ENCODE measurements at regions not wholly inside any gene's neighbourhood (a gene's known extent, or its start where the extent isn't known, plus 50 kb on each side); places are given as distances from the start of the nearest gene placed in this dataset.

DNA sequence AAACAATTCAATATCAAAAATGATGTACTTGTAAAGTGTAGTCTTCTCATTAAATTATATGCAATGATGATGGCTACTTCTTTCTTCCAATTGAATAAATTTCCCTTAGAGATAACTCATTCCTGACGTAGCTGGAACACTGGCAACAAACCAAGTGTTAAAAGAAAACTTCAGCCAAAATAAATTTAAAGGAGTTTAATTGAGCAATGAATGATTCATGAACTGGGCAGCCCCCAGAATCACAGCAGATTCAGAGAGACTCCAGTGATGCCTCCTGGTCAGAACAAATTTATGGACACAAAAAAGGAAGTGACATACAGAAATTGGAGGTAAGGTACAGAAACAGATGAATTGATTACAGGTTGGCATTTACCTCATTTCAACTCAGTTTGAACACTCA lies 276.5 kb downstream of the DSC3 start:
- WGBS (ENCODE audit: insufficient coverage, insufficient replicate concordance, low lambda C conversion rate, missing lambda C conversion rate), result 0% methylated on average over 1 of the region's 1 CpG
- in situ Hi-C loops (cut with MboI), result no loop called here
- ChIA-PET RAD21 (ENCODE audit: unreplicated experiment) (no interaction called here), SMC1A (ENCODE audit: uncharacterized antibody, unreplicated experiment) (no interaction called here), POLR2A (no interaction called here), CTCF (interaction anchor here (1.0 kb wide), 1 partner anchor 9 kb away, joined by 4 read pairs; no protein-coding TSS in a partner anchor)
- ATAC-seq (no peak), FAIRE-seq (no peak), DNase-seq (ENCODE audit: low read depth, low spot score) (no peak)
- H3K4me1 ChIP-seq (ENCODE audit: control insufficient read depth, insufficient read depth, low read length), result no peaks in the 10 kb centered on the region
- no peak overlapping the region for H2AFZ ChIP-seq (ENCODE audit: control insufficient read depth, low read depth, low read length)
- H3K9ac ChIP-seq (ENCODE audit: control insufficient read depth, insufficient read depth, low read length), result no peak overlapping the region
- no peak overlapping the region for H3K4me3 ChIP-seq
- TF ChIP-seq SMARCA5 (IDR thresholded peaks at IDR 0.05), result no peak
- H3K4me2 ChIP-seq (ENCODE audit: control insufficient read depth, insufficient read depth), result no peak overlapping the region
- no TSS peak for BruUV-seq (replicated peaks)
- intact Hi-C loops (cut with micrococcal nuclease; ENCODE audit: unreplicated experiment), result no loop called here
- no peak overlapping the region for H3K27ac ChIP-seq (ENCODE audit: control insufficient read depth, insufficient read depth)
- no peaks in the 10 kb centered on the region for H4K20me1 ChIP-seq (ENCODE audit: control insufficient read depth, insufficient read depth)
- no peaks in the 10 kb centered on the region for H3K9me3 ChIP-seq (replicated peaks; ENCODE audit: control insufficient read depth, insufficient read depth, low read length)
- no peaks in the 10 kb centered on the region for H3K27me3 ChIP-seq (replicated peaks in 1 of 2; ENCODE audit: control insufficient read depth in 2 of 2, insufficient read depth in 2 of 2, low read length in 1 of 2)
- H3K36me3 ChIP-seq (ENCODE audit: control insufficient read depth in 2 of 2, insufficient read depth in 2 of 2, low read length in 1 of 2), result no peaks in the 10 kb centered on the region
- no peaks in the 10 kb centered on the region for H3K79me2 ChIP-seq (ENCODE audit: control insufficient read depth, insufficient read depth, low read length)

DNA sequence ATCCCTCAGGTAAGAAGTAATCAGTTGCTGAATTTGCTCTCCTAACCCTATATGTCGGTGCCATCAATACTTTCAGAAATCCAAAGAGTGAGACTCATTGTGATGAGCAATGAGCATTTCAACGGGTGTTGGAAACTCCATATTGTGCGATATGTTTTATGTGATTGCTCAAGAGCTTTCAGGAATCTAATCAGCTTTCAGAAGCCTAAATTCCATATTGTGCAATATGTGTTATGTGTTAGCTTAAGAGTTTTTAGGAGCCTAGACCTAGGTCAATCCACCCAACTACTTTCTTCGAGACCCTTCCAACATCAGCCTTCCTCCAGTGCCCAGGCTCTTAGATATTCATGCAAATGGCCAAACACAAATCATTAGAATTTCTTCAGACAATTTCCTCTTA lies 277.3 kb downstream of the DSC3 start:
- BruUV-seq (replicated peaks), result no TSS peak
- Histone ChIP-seq H3K9ac (ENCODE audit: control insufficient read depth, insufficient read depth, low read length) (no peak overlapping the region), H3K27ac (ENCODE audit: control insufficient read depth, insufficient read depth) (no peak overlapping the region), H3K27me3 (replicated peaks in 1 of 2; ENCODE audit: control insufficient read depth in 2 of 2, insufficient read depth in 2 of 2, low read length in 1 of 2) (no peaks in the 10 kb centered on the region), H2AFZ (ENCODE audit: control insufficient read depth, low read depth, low read length) (no peak overlapping the region), H3K4me1 (ENCODE audit: control insufficient read depth, insufficient read depth, low read length) (no peaks in the 10 kb centered on the region), H3K4me2 (ENCODE audit: control insufficient read depth, insufficient read depth) (no peak overlapping the region), H3K79me2 (ENCODE audit: control insufficient read depth, insufficient read depth, low read length) (no peaks in the 10 kb centered on the region), H3K9me3 (replicated peaks; ENCODE audit: control insufficient read depth, insufficient read depth, low read length) (no peaks in the 10 kb centered on the region), H3K36me3 (ENCODE audit: control insufficient read depth in 2 of 2, insufficient read depth in 2 of 2, low read length in 1 of 2) (no peaks in the 10 kb centered on the region), H4K20me1 (ENCODE audit: control insufficient read depth, insufficient read depth) (no peaks in the 10 kb centered on the region), H3K4me3 (no peak overlapping the region)
- ATAC-seq, result no peak
- CTCF ChIA-PET, result interaction anchor here (1.0 kb wide), 1 partner anchor 9 kb away, joined by 4 read pairs; no protein-coding TSS in a partner anchor
- FAIRE-seq, result no peak
- no peak for DNase-seq (ENCODE audit: low read depth, low spot score)
- POLR2A ChIA-PET, result no interaction called here
- in situ Hi-C loops (cut with MboI) (no loop called here), intact Hi-C loops (cut with micrococcal nuclease; ENCODE audit: unreplicated experiment) (no loop called here)
- RAD21 ChIA-PET (ENCODE audit: unreplicated experiment), result interaction anchor here (1.1 kb wide), 1 partner anchor 184 kb away, joined by 3 read pairs; no protein-coding TSS in a partner anchor
- SMC1A ChIA-PET (ENCODE audit: uncharacterized antibody, unreplicated experiment), result no interaction called here
- WGBS (ENCODE audit: insufficient coverage, insufficient replicate concordance, low lambda C conversion rate, missing lambda C conversion rate), result 36% methylated on average over 4 of the region's 4 CpGs
- TF ChIP-seq KDM1A (IDR thresholded peaks at IDR 0.05; ENCODE audit: borderline replicate concordance) (no peak), NFIC (IDR thresholded peaks at IDR 0.05; ENCODE audit: low read depth, low read length) (no peak), POLR2AphosphoS5 (IDR thresholded peaks at IDR 0.05; ENCODE audit: low read length) (no peak), JUNB (IDR thresholded peaks at IDR 0.05) (no peak), TCF7 (IDR thresholded peaks at IDR 0.05; ENCODE audit: borderline replicate concordance) (no peak), WRNIP1 (IDR thresholded peaks at IDR 0.05; ENCODE audit: borderline replicate concordance, low read depth, low read length) (no peak), RAD21 (IDR thresholded peaks at IDR 0.05; ENCODE audit: insufficient read depth, low read depth, low read length) (no peak), IRF3 (IDR thresholded peaks at IDR 0.05) (no peak), SMC3 (IDR thresholded peaks at IDR 0.05; ENCODE audit: borderline replicate concordance, low read length) (no peak), PBX3 (IDR thresholded peaks at IDR 0.05; ENCODE audit: insufficient replicate concordance, low read depth, low read length) (no peak), NFXL1 (IDR thresholded peaks at IDR 0.05; ENCODE audit: borderline replicate concordance) (no peak), BRCA1 (IDR thresholded peaks at IDR 0.05; ENCODE audit: low read depth, low read length) (no peak), KAT2A (conservative IDR thresholded peaks at IDR 0.05; ENCODE audit: control insufficient read depth, low read depth, low read length) (no peak), EED (IDR thresholded peaks at IDR 0.05; ENCODE audit: low read depth) (no peak), NFYB (IDR thresholded peaks at IDR 0.05; ENCODE audit: insufficient read depth, low read depth, low read length) (no peak), MTA2 (IDR thresholded peaks at IDR 0.05; ENCODE audit: low read depth) (no peak)
- TF ChIP-seq, protein P1, sequence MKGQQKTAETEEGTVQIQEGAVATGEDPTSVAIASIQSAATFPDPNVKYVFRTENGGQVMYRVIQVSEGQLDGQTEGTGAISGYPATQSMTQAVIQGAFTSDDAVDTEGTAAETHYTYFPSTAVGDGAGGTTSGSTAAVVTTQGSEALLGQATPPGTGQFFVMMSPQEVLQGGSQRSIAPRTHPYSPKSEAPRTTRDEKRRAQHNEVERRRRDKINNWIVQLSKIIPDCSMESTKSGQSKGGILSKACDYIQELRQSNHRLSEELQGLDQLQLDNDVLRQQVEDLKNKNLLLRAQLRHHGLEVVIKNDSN (IDR thresholded peaks at IDR 0.05; ENCODE audit: borderline replicate concordance, extremely low read length, insufficient read depth, low read depth, low read length), result no peak
